Neural progenitor cell (in vitro differentiated cells): ENCODE measurements at regions not wholly inside any gene's neighbourhood (a gene's known extent, or its start where the extent isn't known, plus 50 kb on each side); places are given as distances from the start of the nearest gene placed in this dataset.

Experiments
- CTCF ChIP-seq: fragments of 200-600 bp; sonication (generic); IDR thresholded peaks from 2 replicates; pipeline ENCODE4 v1.5.1; 2017; ENCODE audit warnings: antibody characterized with exemption, mild to moderate bottlenecking
- EZH2 ChIP-seq: fragments of 200-600 bp; sonication (generic); IDR thresholded peaks from 2 replicates; pipeline ENCODE4 v1.6.1; 2017; ENCODE audit warnings: antibody characterized with exemption, mild to moderate bottlenecking, moderate library complexity

GRCh38 chr4:179071131-179071530 lies 1628.9 kb upstream of the AGA start:
- no peak for TF ChIP-seq EZH2
- TF ChIP-seq CTCF: no peak
